Ovary (tissue), 7 donors: ENCODE measurements at regions not wholly inside any gene's neighbourhood (a gene's known extent, or its start where the extent isn't known, plus 50 kb on each side); places are given as distances from the start of the nearest gene placed in this dataset.
A peak's percentile ranks its signal among the peaks of the same experiment; 100 is the strongest.
"Not testable (repeated sequence)": the region's sequence is repeated elsewhere in the genome, so short reads cannot be mapped to it uniquely, and the experiment has no call there.

Experiments
- DNase-seq, 5 donors: peaks; one replicate each; pipeline ENCODE4 v3.0.0-alpha.2; 2019 to 2020
- H3K27ac ChIP-seq, 2 donors: fragments of 200-600 bp; one replicate each; pipeline versions ENCODE4 v1.5.1 to v1.8.0; 2019 to 2022
- H3K27me3 ChIP-seq: fragments of 200-600 bp; one replicate; pipeline ENCODE4 v1.8.0; 2022
- H3K36me3 ChIP-seq: fragments of 200-600 bp; sonication (generic); one replicate; pipeline ENCODE4 v1.5.1; 2019
- H3K4me1 ChIP-seq: one replicate; pipeline ENCODE4 v1.8.1; 2013; ENCODE audit warnings: mild to moderate bottlenecking, moderate library complexity; ENCODE audit not compliant: insufficient read depth
- H3K4me3 ChIP-seq: fragments of 200-600 bp; sonication (generic); one replicate; pipeline ENCODE4 v1.5.1; 2017
- H3K9me3 ChIP-seq, 2 donors: fragments of 200-600 bp in 1 of 2; sonication (generic) in 1 of 2; one replicate each; pipeline versions ENCODE4 v1.5.1 to v1.8.1; 2013 to 2019; ENCODE audit warnings: mild to moderate bottlenecking in 1 of 2, moderate library complexity in 1 of 2
- CTCF ChIP-seq, 3 donors: fragments of 450-650 bp in 2 of 3; fragments of 200-600 bp in 1 of 3; IDR thresholded peaks; one replicate each; pipeline versions ENCODE4 v1.5.1 to v1.8.0; 2016 to 2022; ENCODE audit warnings: antibody characterized with exemption in 3 of 3, mild to moderate bottlenecking in 1 of 3
- EP300 ChIP-seq: sonication (generic); formaldehyde crosslinking; IDR thresholded peaks from one replicate; pipeline ENCODE4 v1.6.1; 2017; ENCODE audit warnings: antibody characterized with exemption
- POLR2A ChIP-seq: fragments of 450-650 bp; IDR thresholded peaks from one replicate; pipeline ENCODE4 v1.6.1; 2017; ENCODE audit warnings: antibody characterized with exemption, mild to moderate bottlenecking, moderate library complexity
- WGBS, 3 donors: extraction: QIAGEN DNeasy Blood & Tissue Kit in 1 of 3; methylation state at CpG; one replicate each; pipeline versions ENCODE4 v1.1.5 to v1.1.7; 2013 to 2017; 5-methylcytosine and 5-hydroxymethylcytosine counted together
- intact Hi-C, 4 donors: fragments of 100-400 bp; cut with DNase I; formaldehyde crosslinking; loops; one replicate each; pipeline versions ENCODE4 v1.11.0 to v1.15.1; 2022 to 2023
- donor health status: DM: no; HTN: no; CAD: no; lungs with moderate emphysema.
- donor health status: DM: no; HTN: no; CAD: no.
- donor health status: Bipolar disorder and iron deficiency.
- donor health status: DM: no; HTN: no; CAD: no.
- donor health status: DM: yes; HTN: yes; CAD: no.

- Histone ChIP-seq H3K9me3 (no peaks in the 10 kb centered on the region), H3K27ac (peak overlapping the region in 1 of 2 donors; percentile 13), H3K4me1 (peaks cover 7% of the 10 kb centered on the region), H3K36me3 (no peaks in the 10 kb centered on the region), H3K4me3 (no peak overlapping the region), H3K27me3 (no peaks in the 10 kb centered on the region)
- TF ChIP-seq POLR2A (no peak), EP300 (no peak), CTCF (IDR thresholded peaks at IDR 0.05) (no peak)
- DNase-seq: no peak
- intact Hi-C loops: no loop called here
- WGBS, 3 donors: 85 to 92% (median 88%) methylated on average over 8 of the region's 8 CpGs
Observed at GRCh38 chr6:144402750-144403149, 117.6 kb downstream of the UTRN start.

- Histone ChIP-seq H3K4me1 (peaks cover 9% of the 10 kb centered on the region), H3K4me3 (no peak overlapping the region), H3K27me3 (no peaks in the 10 kb centered on the region), H3K9me3 (no peaks in the 10 kb centered on the region), H3K36me3 (no peaks in the 10 kb centered on the region), H3K27ac (peak overlapping the region in 1 of 2 donors; percentile 48)
- 36 to 38% (median 37%) methylated on average over 5 of the region's 5 CpGs for WGBS, 3 donors
- intact Hi-C loops: no loop called here
- TF ChIP-seq CTCF (IDR thresholded peaks at IDR 0.05) (no peak), EP300 (no peak), POLR2A (no peak)
- no peak for DNase-seq
Observed at GRCh38 chr6:144405163-144405562, 120.0 kb downstream of the UTRN start.

GRCh38 chr6:144406796-144407195 lies 121.7 kb downstream of the UTRN start:
- 48 to 71% (median 66%) methylated on average over 3 of the region's 3 CpGs for WGBS, 3 donors
- Histone ChIP-seq H3K9me3 (no peaks in the 10 kb centered on the region), H3K27ac (no peak overlapping the region), H3K4me1 (peaks cover 6% of the 10 kb centered on the region), H3K36me3 (no peaks in the 10 kb centered on the region), H3K27me3 (no peaks in the 10 kb centered on the region), H3K4me3 (no peak overlapping the region)
- intact Hi-C loops: no loop called here
- TF ChIP-seq POLR2A: no peak
- DNase-seq: no peak

- Histone ChIP-seq H3K4me1 (peaks cover 4% of the 10 kb centered on the region), H3K4me3 (no peak overlapping the region), H3K36me3 (no peaks in the 10 kb centered on the region), H3K27ac (no peak overlapping the region), H3K9me3 (no peaks in the 10 kb centered on the region), H3K27me3 (no peaks in the 10 kb centered on the region)
- intact Hi-C loops: no loop called here
- WGBS, 3 donors: 31 to 34% (median 33%) methylated on average over 6 of the region's 6 CpGs
- no peak for TF ChIP-seq EP300
- TF ChIP-seq POLR2A: no peak
- no peak for TF ChIP-seq CTCF (IDR thresholded peaks at IDR 0.05)
- DNase-seq: peak; percentile 40 to 70 (median 47)
Observed at GRCh38 chr6:144408161-144408560, 123.0 kb downstream of the UTRN start.

- H3K9me3 ChIP-seq: no peaks in the 10 kb centered on the region
- H3K4me1 ChIP-seq: peaks cover 2% of the 10 kb centered on the region
- no peak overlapping the region for H3K4me3 ChIP-seq
- DNase-seq: no peak
- H3K27ac ChIP-seq: no peak overlapping the region
- H3K36me3 ChIP-seq: no peaks in the 10 kb centered on the region
- H3K27me3 ChIP-seq: no peaks in the 10 kb centered on the region
- TF ChIP-seq POLR2A: no peak
- TF ChIP-seq CTCF (IDR thresholded peaks at IDR 0.05): no peak
- intact Hi-C loops: no loop called here
Observed at GRCh38 chr6:144410059-144410458, 124.9 kb downstream of the UTRN start.

GRCh38 chr6:144410574-144410973 lies 125.4 kb downstream of the UTRN start:
- H3K27me3 ChIP-seq, H3K9me3 ChIP-seq, H3K4me1 ChIP-seq, intact Hi-C loops, H3K27ac ChIP-seq, DNase-seq, H3K36me3 ChIP-seq, H3K4me3 ChIP-seq: not testable (repeated sequence)
- 95 to 98% (median 97%) methylated on average over 2 of the region's 2 CpGs for WGBS, 3 donors
